HG02943 (cell line): ENCODE measurements at regions not wholly inside any gene's neighbourhood (a gene's known extent, or its start where the extent isn't known, plus 50 kb on each side); places are given as distances from the start of the nearest gene placed in this dataset.

Experiments
- ATAC-seq: cut with Tn5 transposase; IDR thresholded peaks from one replicate; pipeline ENCODE4 v1.9.1; 2021; ENCODE audit warnings: mild to moderate bottlenecking, low read depth, moderate library complexity; ENCODE audit not compliant: unreplicated experiment

- no peak for ATAC-seq
Measured at GRCh38 chrX:42098900-42099299, 175.5 kb upstream of the CASK start.

DNA sequence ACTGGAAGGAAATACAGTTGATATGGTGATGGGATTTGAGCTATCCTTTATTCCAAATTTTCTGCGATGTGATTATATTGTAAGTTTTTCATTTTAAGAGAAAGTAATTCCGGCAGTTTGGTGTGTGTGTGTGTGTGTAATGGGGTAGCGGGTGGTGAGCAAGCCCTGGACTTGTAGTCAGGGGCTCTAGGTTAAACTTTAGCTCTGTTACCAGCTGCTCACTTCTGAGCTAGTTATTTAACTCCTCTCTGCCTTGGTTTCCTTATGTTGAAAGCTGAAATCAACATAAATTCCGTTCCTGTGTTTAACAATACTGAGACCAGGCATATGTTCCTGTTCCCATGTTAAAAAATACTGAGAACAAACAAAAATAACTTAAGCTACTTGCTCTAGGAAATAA, 174.1 kb upstream of the CASK start:
- no peak for ATAC-seq

- no peak for ATAC-seq
Measured at GRCh38 chrX:42096265-42096920, 173.0 kb upstream of the CASK start.

DNA sequence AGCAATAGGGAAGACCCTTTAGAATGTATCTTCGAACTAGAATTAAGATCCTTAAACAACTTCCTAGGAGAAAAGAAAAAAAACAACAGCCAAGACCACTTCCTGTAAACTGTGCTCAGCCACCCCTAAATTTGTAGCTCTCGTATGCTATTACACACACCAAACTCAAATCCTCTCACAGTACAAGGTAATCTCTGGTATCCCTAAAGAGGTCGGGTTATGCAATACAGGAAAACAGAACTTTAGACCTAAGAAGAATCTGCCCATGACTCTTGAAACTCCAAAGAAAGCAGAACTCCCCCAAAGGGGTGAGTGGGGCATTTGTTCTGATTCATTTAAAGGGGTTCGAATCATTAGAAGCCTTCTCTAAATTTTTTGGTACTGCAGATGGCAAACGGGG, 170.9 kb upstream of the CASK start:
- no peak for ATAC-seq

GRCh38 chrX:42093756-42094155, 170.4 kb upstream of the CASK start:
- ATAC-seq, result no peak

- ATAC-seq, result no peak
Measured at GRCh38 chrX:42090395-42090794, 167.0 kb upstream of the CASK start.

GRCh38 chrX:42089031-42089430, 165.7 kb upstream of the CASK start:
- no peak for ATAC-seq

DNA sequence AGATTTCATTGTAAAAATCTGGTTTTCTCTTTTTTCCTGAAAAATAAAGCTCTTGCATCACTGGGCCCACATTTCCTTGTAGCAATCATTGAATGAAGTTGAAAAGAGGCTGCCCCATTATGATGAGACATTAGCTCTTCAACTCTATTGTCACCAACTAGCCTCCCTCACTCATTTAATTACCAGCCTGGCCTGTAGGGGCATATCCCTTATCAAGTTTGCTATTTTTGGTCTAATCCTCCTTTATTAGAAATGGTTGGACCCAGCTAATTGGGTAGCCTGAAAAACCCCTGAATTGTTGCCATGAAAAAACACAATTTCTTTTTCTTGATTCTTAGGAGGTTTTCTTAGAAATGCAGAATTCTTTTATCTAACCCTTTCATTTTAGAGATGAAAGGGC, 164.6 kb upstream of the CASK start:
- ATAC-seq, result no peak

- no peak for ATAC-seq
Measured at GRCh38 chrX:42085836-42086235, 162.5 kb upstream of the CASK start.

DNA sequence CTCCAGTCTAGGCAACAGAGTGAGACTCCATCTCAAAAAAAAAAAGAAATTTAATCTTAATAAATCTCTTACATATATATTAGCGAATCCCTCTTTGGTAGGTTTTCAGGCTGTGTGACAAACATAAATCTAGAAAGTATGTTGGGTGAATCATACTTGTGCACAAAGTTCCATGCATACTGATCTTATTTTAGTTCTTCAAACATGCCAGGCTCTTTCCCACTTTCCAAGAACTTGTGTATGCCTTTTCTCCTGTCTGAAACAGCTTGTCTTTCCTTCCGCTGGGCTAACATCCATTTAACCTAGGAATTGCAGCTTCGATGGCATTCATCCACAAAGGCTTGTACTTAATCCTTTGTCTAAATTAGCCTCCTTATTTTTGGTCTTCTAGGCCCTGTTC, 156.6 kb upstream of the CASK start:
- ATAC-seq, result no peak

DNA sequence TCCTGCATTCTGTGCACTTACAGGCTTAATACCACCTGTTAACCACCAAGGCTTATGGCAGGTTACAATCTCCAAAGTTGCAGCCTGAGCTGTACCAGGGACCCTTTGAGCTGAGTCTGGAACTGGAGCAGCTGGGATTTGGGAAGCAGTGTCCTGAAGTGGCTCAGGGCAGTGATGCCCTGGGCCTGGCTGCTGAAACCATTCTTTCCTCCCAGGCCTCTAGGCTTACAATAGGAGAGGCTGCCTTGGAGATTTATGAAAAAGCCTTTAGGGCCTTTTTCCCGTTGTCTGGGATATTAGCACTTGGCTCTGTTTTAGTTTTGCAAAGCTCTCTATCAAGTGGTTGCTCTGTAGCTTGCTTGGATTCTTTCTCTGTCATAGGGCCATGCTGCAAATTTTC, 154.3 kb upstream of the CASK start:
- no peak for ATAC-seq

GRCh38 chrX:42075032-42075431, 151.7 kb upstream of the CASK start:
- ATAC-seq, result no peak

GRCh38 chrX:42073448-42073847, 150.1 kb upstream of the CASK start:
- ATAC-seq, result no peak

DNA sequence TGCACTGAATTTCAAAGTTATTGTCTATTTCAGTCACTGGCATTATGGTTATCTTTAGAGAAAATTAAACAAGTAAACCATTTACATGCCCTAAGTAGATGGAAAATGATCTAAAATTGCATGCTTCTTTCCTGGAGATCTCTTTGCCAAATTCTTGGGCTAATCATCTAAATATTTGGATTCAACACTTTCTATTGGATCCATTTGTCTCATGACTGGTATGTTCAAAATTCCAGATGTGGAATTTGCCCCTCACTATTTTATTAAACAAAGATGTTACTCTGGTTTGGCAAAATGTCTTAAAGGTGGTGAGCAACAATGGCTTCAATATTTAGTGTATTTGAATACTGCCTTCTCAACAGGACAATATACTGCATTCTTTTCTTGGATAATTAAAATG, 147.5 kb upstream of the CASK start:
- ATAC-seq, result no peak

- ATAC-seq, result no peak
Measured at GRCh38 chrX:42054256-42054655, 130.9 kb upstream of the CASK start.

DNA sequence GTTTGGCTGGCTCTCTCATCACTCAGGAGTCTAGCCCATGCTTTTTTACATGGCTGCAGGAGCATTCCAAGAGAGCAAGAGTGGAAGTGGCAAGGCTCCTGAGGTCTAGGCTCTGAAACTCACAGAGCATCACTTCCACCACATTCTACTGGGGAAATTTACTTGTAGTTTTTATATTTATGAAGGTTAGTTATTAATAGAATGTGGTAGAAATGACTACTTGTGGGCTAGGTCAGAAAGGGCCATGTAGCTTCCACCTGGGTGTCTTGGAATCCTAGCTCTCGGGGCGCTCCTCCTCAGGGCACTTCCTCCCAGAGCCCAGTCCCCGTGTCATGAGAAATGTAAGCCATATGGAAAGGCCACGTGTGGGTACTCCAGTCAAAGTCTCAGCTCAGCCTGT, 127.0 kb upstream of the CASK start:
- no peak for ATAC-seq

- ATAC-seq, result no peak
Measured at GRCh38 chrX:42047886-42048285, 124.5 kb upstream of the CASK start.

DNA sequence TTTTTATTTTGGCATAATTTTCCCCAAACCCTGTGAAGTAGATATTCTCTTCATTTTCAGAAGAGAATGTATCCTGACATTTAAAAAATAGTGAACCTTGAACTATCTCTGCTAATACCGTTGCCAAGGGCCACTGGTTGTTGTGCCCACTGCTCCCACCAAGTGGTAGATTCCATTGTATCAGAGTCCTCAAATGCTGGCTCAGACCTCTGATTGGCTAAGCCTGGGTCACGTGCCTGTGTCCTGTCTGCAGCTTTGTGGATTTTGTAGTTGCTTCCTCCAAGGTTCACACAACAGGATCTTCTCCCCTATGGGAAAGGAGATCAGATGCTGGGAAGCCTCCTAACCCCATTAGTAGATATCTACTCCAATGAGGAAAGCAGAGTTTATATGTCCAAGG, 104.8 kb upstream of the CASK start:
- ATAC-seq, result no peak

DNA sequence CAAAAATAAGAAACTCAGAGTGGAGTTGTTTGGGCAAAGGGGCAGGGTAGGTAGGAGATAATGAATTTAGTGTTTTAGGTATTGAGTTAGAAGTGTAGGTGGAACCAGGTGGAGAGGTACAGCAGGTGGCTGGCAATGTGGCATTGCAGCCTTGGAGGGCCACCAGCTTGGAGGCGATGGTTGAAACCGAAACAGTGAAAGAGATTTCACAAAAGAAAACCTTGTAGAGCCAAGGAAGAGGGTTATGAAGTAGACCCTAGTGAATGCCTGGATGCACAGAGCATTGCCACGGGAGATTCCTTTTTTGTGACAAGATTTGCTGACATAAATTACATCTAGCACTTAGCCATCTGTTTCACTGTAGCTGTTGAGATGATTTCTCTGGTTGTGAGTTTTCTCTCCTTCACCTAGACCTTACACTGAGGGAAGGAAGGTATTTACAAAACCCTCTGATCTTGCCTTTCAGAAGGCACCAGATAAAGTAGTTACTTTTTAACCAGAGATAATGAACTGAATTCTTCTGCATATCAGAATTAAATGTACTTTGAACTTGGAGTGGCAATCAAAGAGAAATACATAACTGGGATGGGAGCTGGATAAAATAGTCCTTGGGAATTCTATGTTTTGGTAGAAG, 104.1 kb upstream of the CASK start:
- no peak for ATAC-seq

DNA sequence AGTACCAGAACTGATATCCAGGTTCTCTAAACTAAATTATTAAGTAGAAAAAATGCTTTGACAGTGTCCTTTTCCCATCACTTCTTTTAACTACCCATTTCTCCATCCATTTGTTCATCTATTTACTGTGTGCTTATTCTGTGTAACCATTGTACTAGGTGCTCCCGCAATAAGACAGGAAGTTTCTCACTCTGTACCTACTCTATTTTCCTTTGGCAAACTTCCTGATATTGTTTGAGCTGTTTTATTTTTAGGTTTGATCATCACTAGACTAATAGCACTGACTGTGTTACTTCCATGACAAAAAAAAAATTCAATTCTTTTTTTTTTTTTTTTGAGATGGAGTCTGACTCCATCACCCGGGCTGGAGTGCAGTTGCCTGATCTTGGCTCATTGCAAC, 102.5 kb upstream of the CASK start:
- ATAC-seq, result no peak

DNA sequence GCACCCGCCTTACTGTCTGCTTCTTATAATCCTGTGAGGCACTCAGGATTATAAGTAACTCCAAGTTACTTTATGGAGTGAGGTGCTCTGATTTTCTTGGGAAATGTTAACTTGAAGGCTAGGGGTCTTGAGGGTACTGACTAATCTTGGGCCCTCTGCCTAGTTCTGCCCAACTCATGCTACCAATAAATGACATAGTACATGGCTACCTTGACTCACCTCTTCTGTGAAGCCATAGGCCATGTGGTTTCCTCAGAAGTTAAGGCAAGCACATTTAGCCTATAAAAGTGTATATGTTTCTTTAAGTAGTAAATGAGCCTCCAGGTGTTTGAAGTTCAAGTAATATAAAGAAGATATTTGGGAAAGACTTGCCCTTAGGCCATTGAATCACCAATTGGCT, 99.8 kb upstream of the CASK start:
- no peak for ATAC-seq

DNA sequence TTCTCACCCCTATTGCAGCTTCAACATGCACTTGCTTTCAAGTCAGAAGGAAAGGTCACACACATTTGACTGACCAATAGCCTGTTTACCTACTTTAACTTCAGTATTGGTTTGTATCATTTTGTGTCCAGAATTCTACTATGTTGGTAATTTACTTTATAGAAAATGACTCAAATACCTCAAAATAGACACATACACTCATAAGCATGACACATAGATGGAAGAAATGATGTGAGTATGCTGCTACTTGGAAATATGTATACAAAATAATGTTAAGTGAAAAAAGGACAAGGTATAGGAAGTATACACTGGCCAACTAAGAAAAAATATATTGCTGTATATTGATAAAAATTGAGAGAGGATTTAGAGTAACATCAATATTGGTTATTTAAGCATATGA, 98.8 kb upstream of the CASK start:
- ATAC-seq, result no peak

DNA sequence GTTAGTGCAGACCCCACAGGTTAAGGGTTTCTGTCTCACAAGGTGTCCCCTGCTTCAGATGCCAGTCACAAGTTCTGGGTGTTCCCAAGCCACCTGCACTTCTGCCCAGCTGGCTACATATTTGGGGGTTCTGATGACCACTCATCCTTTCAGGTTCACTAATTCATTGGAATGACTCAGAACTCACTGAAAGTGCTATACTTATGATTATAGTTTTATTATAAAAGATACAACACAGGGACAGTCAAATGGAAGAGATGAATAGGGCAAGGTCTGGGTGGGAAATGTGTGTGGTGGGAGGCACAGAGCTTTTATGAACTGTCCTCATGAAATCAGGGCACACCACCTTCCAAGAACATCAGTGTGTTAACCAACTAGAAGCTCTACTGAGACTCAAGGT, 97.7 kb upstream of the CASK start:
- no peak for ATAC-seq
